ENCODE measurements at regions not wholly inside any gene's neighbourhood (a gene's known extent, or its start where the extent isn't known, plus 50 kb on each side); places are given as distances from the start of the nearest gene placed in this dataset.

DNA sequence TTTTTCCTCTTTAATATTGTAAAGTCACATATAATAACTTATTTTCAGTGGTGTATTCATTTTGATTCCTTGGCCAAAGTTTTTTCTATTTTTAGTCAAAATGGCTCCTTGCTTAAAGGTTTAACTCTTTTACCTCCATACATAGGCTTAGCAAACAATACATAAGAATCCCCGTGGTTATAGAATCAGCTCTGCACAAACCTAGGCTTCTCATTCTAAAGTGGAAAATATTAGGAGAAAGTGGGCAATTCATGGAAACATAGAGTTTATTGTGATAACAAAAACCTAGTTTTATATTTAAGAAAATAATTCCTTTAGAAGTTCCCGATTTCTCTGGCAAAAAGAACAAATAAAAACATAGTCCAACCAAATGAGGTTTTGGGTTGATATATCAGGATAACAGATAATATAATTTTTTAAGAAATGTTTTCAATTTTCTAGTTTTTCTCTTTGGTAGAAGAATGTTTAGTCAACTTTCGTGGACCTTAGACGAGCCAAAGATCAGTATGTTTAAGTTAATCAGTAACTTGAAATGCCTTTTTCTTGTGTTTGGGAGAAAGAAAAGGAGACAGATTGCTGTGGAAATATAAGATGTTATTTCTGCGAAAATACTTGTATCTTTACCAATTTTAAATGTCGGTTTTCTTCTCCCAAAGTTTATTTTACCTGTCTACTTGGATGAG, 93.4 kb upstream of the KLF12 start:
- TF ChIP-seq EZH2 (IDR thresholded peaks at IDR 0.05; ENCODE audit: borderline replicate concordance) (no peak), EZH2phosphoT487 (IDR thresholded peaks at IDR 0.05; ENCODE audit: low read depth, severe bottlenecking, unreplicated experiment) (no peak)
- TF ChIP-seq, protein P1, sequence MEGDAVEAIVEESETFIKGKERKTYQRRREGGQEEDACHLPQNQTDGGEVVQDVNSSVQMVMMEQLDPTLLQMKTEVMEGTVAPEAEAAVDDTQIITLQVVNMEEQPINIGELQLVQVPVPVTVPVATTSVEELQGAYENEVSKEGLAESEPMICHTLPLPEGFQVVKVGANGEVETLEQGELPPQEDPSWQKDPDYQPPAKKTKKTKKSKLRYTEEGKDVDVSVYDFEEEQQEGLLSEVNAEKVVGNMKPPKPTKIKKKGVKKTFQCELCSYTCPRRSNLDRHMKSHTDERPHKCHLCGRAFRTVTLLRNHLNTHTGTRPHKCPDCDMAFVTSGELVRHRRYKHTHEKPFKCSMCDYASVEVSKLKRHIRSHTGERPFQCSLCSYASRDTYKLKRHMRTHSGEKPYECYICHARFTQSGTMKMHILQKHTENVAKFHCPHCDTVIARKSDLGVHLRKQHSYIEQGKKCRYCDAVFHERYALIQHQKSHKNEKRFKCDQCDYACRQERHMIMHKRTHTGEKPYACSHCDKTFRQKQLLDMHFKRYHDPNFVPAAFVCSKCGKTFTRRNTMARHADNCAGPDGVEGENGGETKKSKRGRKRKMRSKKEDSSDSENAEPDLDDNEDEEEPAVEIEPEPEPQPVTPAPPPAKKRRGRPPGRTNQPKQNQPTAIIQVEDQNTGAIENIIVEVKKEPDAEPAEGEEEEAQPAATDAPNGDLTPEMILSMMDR (IDR thresholded peaks at IDR 0.05; ENCODE audit: poor library complexity), result no peak
- peaks cover 16% of the 10 kb centered on the region for H3K4me1 ChIP-seq (ENCODE audit: insufficient read depth)
- H4K20me1 ChIP-seq (ENCODE audit: insufficient read depth, poor library complexity, severe bottlenecking), result no peaks in the 10 kb centered on the region
- H3K4me2 ChIP-seq, result peak overlapping the region; percentile 64
- H3K27ac ChIP-seq, result peak overlapping the region; percentile 44
- H3K79me2 ChIP-seq, result no peaks in the 10 kb centered on the region
- H3K9me3 ChIP-seq (ENCODE audit: low read depth), result no peaks in the 10 kb centered on the region
- H2AFZ ChIP-seq, result peak overlapping the region; percentile 20
- H3K4me3 ChIP-seq, result no peak overlapping the region
- no peaks in the 10 kb centered on the region for H3K9me2 ChIP-seq (replicated peaks; ENCODE audit: insufficient read depth)
- DNase-seq (ENCODE audit: low spot score), result no peak
- H3K36me3 ChIP-seq (replicated peaks; ENCODE audit: insufficient read depth, low read depth), result no peaks in the 10 kb centered on the region
- H3K27me3 ChIP-seq, result no peaks in the 10 kb centered on the region
- 67% methylated on average over 6 of the region's 6 CpGs for WGBS (ENCODE audit: low lambda C conversion rate, missing lambda C conversion rate)

DNA sequence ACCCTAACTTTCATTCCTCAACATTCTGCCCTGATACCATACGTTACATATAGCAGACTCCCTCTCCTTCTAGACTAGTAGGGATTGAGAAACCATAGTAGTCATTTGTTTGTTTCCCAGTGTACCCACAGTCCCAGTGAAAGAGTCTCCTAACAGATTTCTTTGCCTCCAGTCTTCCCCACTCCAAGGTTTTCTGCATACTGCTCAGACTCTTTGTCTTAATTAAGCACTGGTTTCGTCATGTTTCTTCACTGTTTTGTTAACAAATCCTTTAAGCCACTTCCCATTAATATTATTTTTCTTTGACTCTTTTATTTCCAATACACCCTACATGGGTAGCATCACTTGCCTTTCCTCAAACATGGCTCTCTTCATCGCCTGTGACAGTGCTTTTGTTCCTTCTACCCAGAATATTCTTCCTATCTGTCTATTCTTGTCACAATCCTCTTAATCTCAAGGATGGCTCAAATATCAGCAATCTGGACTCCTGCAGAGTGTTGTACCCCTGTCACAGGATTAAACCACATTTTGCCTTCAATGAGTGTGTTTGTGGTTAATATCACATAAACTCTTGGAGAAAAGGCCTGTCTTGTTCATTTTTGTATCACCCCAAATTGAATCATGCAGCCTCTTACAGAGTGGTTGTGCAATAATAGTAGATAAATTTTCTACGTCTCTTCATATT, 92.7 kb upstream of the KLF12 start:
- no peaks in the 10 kb centered on the region for H3K79me2 ChIP-seq
- WGBS (ENCODE audit: low lambda C conversion rate, missing lambda C conversion rate), result 83% methylated on average over 4 of the region's 4 CpGs
- H3K36me3 ChIP-seq (replicated peaks; ENCODE audit: insufficient read depth, low read depth), result no peaks in the 10 kb centered on the region
- no peak overlapping the region for H3K4me2 ChIP-seq
- peak overlapping the region; percentile 44 for H3K27ac ChIP-seq
- H3K4me1 ChIP-seq (ENCODE audit: insufficient read depth), result peaks cover 16% of the 10 kb centered on the region
- H3K9me3 ChIP-seq (ENCODE audit: low read depth), result no peaks in the 10 kb centered on the region
- peak overlapping the region; percentile 10 for H2AFZ ChIP-seq
- no peak overlapping the region for H3K4me3 ChIP-seq
- DNase-seq (ENCODE audit: low spot score), result no peak
- H3K9me2 ChIP-seq (replicated peaks; ENCODE audit: insufficient read depth), result no peaks in the 10 kb centered on the region
- H4K20me1 ChIP-seq (ENCODE audit: insufficient read depth, poor library complexity, severe bottlenecking), result no peaks in the 10 kb centered on the region
- TF ChIP-seq, protein P1 (IDR thresholded peaks at IDR 0.05; ENCODE audit: poor library complexity), result no peak
- no peaks in the 10 kb centered on the region for H3K27me3 ChIP-seq

DNA sequence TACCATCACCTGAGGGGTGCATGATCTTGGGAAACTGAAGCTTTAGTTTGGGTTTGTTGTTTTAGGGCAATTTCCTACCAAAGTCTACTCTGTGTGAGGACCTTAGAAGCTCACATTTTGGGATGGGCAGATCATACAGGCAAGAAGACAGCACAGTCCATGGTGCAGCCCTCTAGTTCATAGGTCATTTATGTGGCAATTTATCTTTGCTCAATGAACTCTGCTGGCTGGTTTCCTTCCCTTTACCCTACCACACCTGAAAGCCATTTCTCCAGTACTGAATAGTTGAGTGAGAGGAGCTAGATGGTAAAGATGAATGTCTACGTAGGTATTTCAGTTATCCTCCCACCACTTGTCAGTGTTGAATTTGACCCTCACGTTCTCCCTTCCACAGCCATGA, 87.5 kb upstream of the KLF12 start:
- Histone ChIP-seq H3K27ac (peak overlapping the region; percentile 0), H3K79me2 (no peaks in the 10 kb centered on the region), H4K20me1 (ENCODE audit: insufficient read depth, poor library complexity, severe bottlenecking) (no peaks in the 10 kb centered on the region), H3K4me2 (no peak overlapping the region), H3K4me1 (ENCODE audit: insufficient read depth) (peaks cover 3% of the 10 kb centered on the region), H3K36me3 (replicated peaks; ENCODE audit: insufficient read depth, low read depth) (no peaks in the 10 kb centered on the region), H2AFZ (no peak overlapping the region), H3K9me3 (ENCODE audit: low read depth) (no peaks in the 10 kb centered on the region), H3K4me3 (no peak overlapping the region), H3K27me3 (no peaks in the 10 kb centered on the region), H3K9me2 (replicated peaks; ENCODE audit: insufficient read depth) (no peaks in the 10 kb centered on the region)
- WGBS (ENCODE audit: low lambda C conversion rate, missing lambda C conversion rate), result 49% methylated on average over 2 of the region's 2 CpGs
- no peak for TF ChIP-seq EZH2phosphoT487 (IDR thresholded peaks at IDR 0.05; ENCODE audit: low read depth, severe bottlenecking, unreplicated experiment)
- TF ChIP-seq, protein P1 (IDR thresholded peaks at IDR 0.05; ENCODE audit: poor library complexity), result no peak
- no peak for TF ChIP-seq EZH2 (IDR thresholded peaks at IDR 0.05; ENCODE audit: borderline replicate concordance)
- DNase-seq (ENCODE audit: low spot score), result peak; percentile 18
